AG04449 (cell line): ENCODE measurements at regions not wholly inside any gene's neighbourhood (a gene's known extent, or its start where the extent isn't known, plus 50 kb on each side); places are given as distances from the start of the nearest gene placed in this dataset.

Experiments
- CTCF ChIA-PET: fragments of 350-600 bp; formaldehyde crosslinking; extraction: SDS; loops from one replicate; lab custom pipeline; 2021; ENCODE audit warnings: antibody characterized with exemption; lab: Yijun Ruan, JAX
- POLR2A ChIA-PET: fragments of 400-600, 350-600 bp; formaldehyde crosslinking; extraction: SDS; loops from one replicate; lab custom pipeline; 2020; ENCODE audit warnings: antibody characterized with exemption, inconsistent platforms; lab: Yijun Ruan, JAX
- DNase-seq: peaks from one replicate; pipeline ENCODE4 v3.0.0-alpha.2; 2010; ENCODE audit warnings: low read depth, low spot score
- H3K4me3 ChIP-seq: 2 replicates; pipeline ENCODE4 v1.5.1; 2011; ENCODE audit warnings: low read depth, mild to moderate bottlenecking, control low read depth, low read length
- CTCF ChIP-seq: IDR thresholded peaks from one replicate; pipeline ENCODE4 v1.5.1; 2011; ENCODE audit warnings: mild to moderate bottlenecking, moderate library complexity, low read length, control low read depth, inconsistent platforms; ENCODE audit not compliant: insufficient read depth; ENCODE audit errors: missing control alignments

DNA sequence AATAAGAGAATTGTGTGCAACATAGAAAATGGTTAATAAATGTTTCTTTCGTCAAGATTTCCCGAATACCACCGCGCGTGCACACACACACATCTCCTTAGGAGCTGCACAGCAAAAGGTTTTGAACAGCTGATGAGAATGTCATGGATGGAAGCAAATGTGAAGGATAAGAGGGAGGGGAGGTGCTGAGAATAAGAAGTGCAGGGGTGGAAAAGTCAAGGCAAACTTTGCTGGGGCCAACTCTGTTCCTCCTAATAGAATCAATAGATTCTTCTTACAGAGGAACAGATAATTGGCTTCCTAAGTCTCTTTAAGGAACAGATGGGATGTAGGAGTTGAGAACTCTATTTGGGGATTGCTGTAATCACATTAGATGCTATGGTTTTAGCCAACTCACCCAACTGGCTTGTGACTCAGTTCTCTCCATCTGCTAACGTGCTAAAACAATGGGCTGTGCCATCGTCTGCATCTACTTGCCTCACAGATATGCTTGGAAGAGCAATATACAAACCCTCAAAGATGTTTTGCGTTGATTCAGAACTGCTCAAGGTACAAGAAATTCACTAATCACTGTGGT, 408.2 kb upstream of the CELF2 start:
- POLR2A ChIA-PET, result no interaction called here
- CTCF ChIA-PET, result no interaction called here
- TF ChIP-seq CTCF, result no peak
- H3K4me3 ChIP-seq, result no peak overlapping the region
- no peak for DNase-seq

DNA sequence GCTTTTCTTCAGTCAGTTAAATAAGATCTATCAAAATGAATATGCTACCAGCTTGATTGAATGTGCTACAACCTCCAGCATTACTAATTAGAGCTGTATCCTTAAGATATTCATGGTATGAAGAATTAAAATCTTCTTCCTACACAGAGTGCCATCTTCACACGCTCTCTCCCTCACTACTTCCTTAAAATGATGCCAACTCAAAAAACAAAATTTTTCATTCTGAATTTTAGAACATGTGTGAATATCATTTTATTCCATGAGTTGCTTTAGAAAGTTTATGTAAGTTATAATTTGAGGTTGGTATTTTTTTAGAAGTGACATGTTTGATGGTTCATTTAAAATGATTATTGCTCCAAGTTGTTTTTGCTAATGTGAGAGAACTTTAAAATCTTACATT, 407.5 kb upstream of the CELF2 start:
- H3K4me3 ChIP-seq, result no peak overlapping the region
- ChIA-PET POLR2A (no interaction called here), CTCF (no interaction called here)
- DNase-seq, result no peak
- TF ChIP-seq CTCF, result no peak

- no peak for TF ChIP-seq CTCF
- DNase-seq, result no peak
- CTCF ChIA-PET, result no interaction called here
- H3K4me3 ChIP-seq, result no peak overlapping the region
- POLR2A ChIA-PET, result no interaction called here
These were observed 405.5 kb upstream of the CELF2 start for GRCh38 chr10:10612151-10612550.

- CTCF ChIA-PET, result no interaction called here
- TF ChIP-seq CTCF, result no peak
- H3K4me3 ChIP-seq, result no peak overlapping the region
- POLR2A ChIA-PET, result no interaction called here
- DNase-seq, result no peak
These were observed 403.9 kb upstream of the CELF2 start for GRCh38 chr10:10613656-10614244.

- POLR2A ChIA-PET, result no interaction called here
- no peak overlapping the region for H3K4me3 ChIP-seq
- CTCF ChIA-PET, result no interaction called here
- no peak for DNase-seq
- TF ChIP-seq CTCF, result no peak
These were observed 400.0 kb upstream of the CELF2 start for GRCh38 chr10:10617686-10618085.

GRCh38 chr10:10618139-10618538, 399.5 kb upstream of the CELF2 start:
- DNase-seq, result no peak
- ChIA-PET POLR2A (no interaction called here), CTCF (no interaction called here)
- no peak for TF ChIP-seq CTCF
- H3K4me3 ChIP-seq, result no peak overlapping the region
